SK-N-SH (cell line): ENCODE measurements at regions not wholly inside any gene's neighbourhood (a gene's known extent, or its start where the extent isn't known, plus 50 kb on each side); places are given as distances from the start of the nearest gene placed in this dataset.

Source experiments
- CTCF ChIA-PET: fragments of 300-600, 350-600 bp; formaldehyde crosslinking; extraction: SDS; loops from one replicate; lab custom pipeline; 2021; lab: Yijun Ruan, JAX
- POLR2A ChIA-PET: fragments of 350-600 bp; sonication (Branson Sonifier 250); formaldehyde crosslinking; extraction: SDS; loops from one replicate; lab custom pipeline; 2020; ENCODE audit warnings: antibody characterized with exemption, inconsistent platforms; lab: Yijun Ruan, JAX
- DNase-seq: peaks from one replicate; pipeline ENCODE4 v3.0.0; 2012
- H2AFZ ChIP-seq: fragments of 200-600 bp; sonication (generic); 2 replicates; pipeline ENCODE4 v1.8.1; 2016; ENCODE audit warnings: antibody characterized with exemption, mild to moderate bottlenecking, low read depth
- H3F3A ChIP-seq: fragments of 200-600 bp; sonication (generic); replicated peaks from 2 replicates; pipeline ENCODE3; 2016; ENCODE audit warnings: antibody characterized with exemption, mild to moderate bottlenecking; ENCODE audit not compliant: insufficient read depth
- H3K27ac ChIP-seq, 2 experiments: fragments of 200-500 bp in 1 of 2; fragments of 200-600 bp in 1 of 2; sonication (Bioruptor generic) in 1 of 2; sonication (generic), shearing (Covaris generic) in 1 of 2; 2 replicates each; pipeline versions ENCODE4 v1.5.1 to v1.6.1; 2014 to 2016; ENCODE audit warnings: low read depth in 2 of 2, inconsistent platforms in 1 of 2, low read length in 1 of 2, mild to moderate bottlenecking in 1 of 2, mixed read lengths in 1 of 2
- H3K27me3 ChIP-seq: fragments of 200-600 bp; sonication (generic), shearing (Covaris generic); 2 replicates; pipeline ENCODE4 v1.6.1; 2016; ENCODE audit warnings: mixed run types; ENCODE audit not compliant: insufficient read depth
- H3K36me3 ChIP-seq, 2 experiments: fragments of 200-500 bp in 1 of 2; fragments of 200-600 bp in 1 of 2; sonication (Bioruptor generic) in 1 of 2; sonication (generic) in 1 of 2; replicated peaks in 1 of 2; 2 replicates each; pipeline versions ENCODE3 to v1.5.1; 2014 to 2016; ENCODE audit warnings: low read length in 1 of 2, mild to moderate bottlenecking in 1 of 2; ENCODE audit not compliant: insufficient read depth in 2 of 2, control insufficient read depth in 1 of 2
- H3K4me1 ChIP-seq, 2 experiments: fragments of 200-500 bp in 1 of 2; fragments of 200-600 bp in 1 of 2; sonication (Bioruptor generic) in 1 of 2; sonication (generic), shearing (Covaris generic) in 1 of 2; 2 replicates each; pipeline versions ENCODE4 v1.5.1 to v1.6.1; 2014 to 2016; ENCODE audit warnings: low read depth in 1 of 2, low read length in 1 of 2, mixed run types in 1 of 2; ENCODE audit not compliant: insufficient read depth in 2 of 2, control insufficient read depth in 1 of 2
- H3K4me2 ChIP-seq: fragments of 200-600 bp; sonication (generic), shearing (Covaris generic); 2 replicates; pipeline ENCODE4 v1.6.1; 2017; ENCODE audit warnings: mixed run types
- H3K4me3 ChIP-seq, 2 experiments: fragments of 200-500 bp in 1 of 2; fragments of 200-600 bp in 1 of 2; sonication (Bioruptor generic) in 1 of 2; sonication (generic), shearing (Covaris generic) in 1 of 2; 2 replicates each; pipeline versions ENCODE4 v1.5.1 to v1.8.1; 2014 to 2016; ENCODE audit warnings: low read depth in 2 of 2, inconsistent platforms in 1 of 2, low read length in 1 of 2, mild to moderate bottlenecking in 1 of 2, mixed read lengths in 1 of 2, moderate library complexity in 1 of 2
- H3K79me2 ChIP-seq: fragments of 200-600 bp; sonication (generic); 2 replicates; pipeline ENCODE4 v1.8.1; 2017; ENCODE audit warnings: mild to moderate bottlenecking; ENCODE audit not compliant: insufficient read depth
- H3K9ac ChIP-seq: fragments of 200-600 bp; sonication (generic); 2 replicates; pipeline ENCODE4 v1.6.1; 2017; ENCODE audit warnings: mixed run types
- H3K9me2 ChIP-seq: fragments of 200-600 bp; sonication (generic); 2 replicates; pipeline ENCODE4 v1.6.1; 2017; ENCODE audit warnings: mixed run types
- H3K9me3 ChIP-seq: fragments of 200-600 bp; sonication (generic); 2 replicates; pipeline ENCODE4 v1.6.1; 2017; ENCODE audit warnings: mixed run types, mild to moderate bottlenecking, moderate library complexity
- H4K20me1 ChIP-seq: fragments of 200-600 bp; sonication (generic); 2 replicates; pipeline ENCODE4 v1.6.1; 2017; ENCODE audit warnings: mild to moderate bottlenecking, mixed run types; ENCODE audit not compliant: insufficient read depth
- ELF1 ChIP-seq: IDR thresholded peaks from 2 replicates; pipeline ENCODE4 v1.4.0; 2012
- EP300 ChIP-seq, 2 experiments: IDR thresholded peaks; 2 replicates each; pipeline versions ENCODE4 v1.4.0 to v1.6.1; 2012; ENCODE audit warnings: borderline replicate concordance in 1 of 2, low read depth in 1 of 2, low read length in 1 of 2
- FOXM1 ChIP-seq: IDR thresholded peaks from 2 replicates; pipeline ENCODE4 v1.4.0; 2012; ENCODE audit warnings: low read depth, mild to moderate bottlenecking
- GATA2 ChIP-seq: sonication (generic); formaldehyde crosslinking; IDR thresholded peaks from 2 replicates; pipeline ENCODE4 v1.5.0; 2020; ENCODE audit warnings: mild to moderate bottlenecking, missing genetic modification reagents
- JUND ChIP-seq: IDR thresholded peaks from 2 replicates; pipeline ENCODE4 v1.4.0; 2012
- RAD21 ChIP-seq: IDR thresholded peaks from 2 replicates; pipeline ENCODE4 v1.6.1; 2012; ENCODE audit warnings: mild to moderate bottlenecking, low read length
- RCOR1 ChIP-seq: fragments of 150-350 bp; IDR thresholded peaks from 2 replicates; pipeline ENCODE4 v1.6.1; 2017; ENCODE audit warnings: antibody characterized with exemption, low read length
- RFX5 ChIP-seq: IDR thresholded peaks from 2 replicates; pipeline ENCODE4 v1.6.1; 2012; ENCODE audit warnings: mild to moderate bottlenecking, improper control_type of control experiment, low read length
- TCF12 ChIP-seq: IDR thresholded peaks from 2 replicates; pipeline ENCODE4 v1.4.0; 2012
- YY1 ChIP-seq: IDR thresholded peaks from 2 replicates; pipeline ENCODE4 v1.4.0; 2012; ENCODE audit warnings: low read depth, mild to moderate bottlenecking
- WGBS: methylation state at CpG from one replicate; pipeline ENCODE4 v1.1.6; 2017; ENCODE audit warnings: low lambda C conversion rate; 5-methylcytosine and 5-hydroxymethylcytosine counted together
- TF ChIP-seq, protein P1 (sequence below): IDR thresholded peaks from 2 replicates; pipeline ENCODE4 v1.4.0; 2012; ENCODE audit warnings: low read depth
- TF ChIP-seq, protein P2 (sequence below): IDR thresholded peaks from 2 replicates; pipeline ENCODE4 v1.4.0; 2012; ENCODE audit warnings: low read depth, borderline replicate concordance

DNA sequence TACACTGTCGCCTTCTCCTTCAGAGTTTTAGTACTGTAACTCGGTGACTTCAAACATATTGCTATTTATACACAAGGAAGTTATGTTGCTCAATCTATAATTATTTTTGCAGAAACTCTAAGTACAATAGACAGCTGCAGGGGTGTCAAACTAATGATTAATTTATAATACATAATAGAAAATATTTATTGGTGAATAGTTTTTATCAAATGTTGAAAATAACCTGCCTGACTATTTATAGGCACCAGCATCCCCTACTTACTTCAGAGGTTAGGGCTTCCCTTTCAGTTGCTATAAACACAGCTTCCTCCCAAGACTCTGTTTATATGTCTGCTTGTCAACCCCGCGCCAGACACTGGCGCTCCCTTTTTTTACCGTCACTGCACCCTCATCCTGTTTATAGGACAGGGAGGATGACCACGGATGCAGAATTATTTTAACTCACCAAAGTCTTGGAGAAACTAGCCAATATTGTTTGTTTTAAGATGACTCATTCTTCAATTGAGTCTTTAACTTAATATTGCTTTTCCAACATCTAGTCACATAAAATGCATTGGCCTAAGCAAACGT lies 225.0 kb downstream of the ALDH8A1 start:
- Histone ChIP-seq H3K4me1 (peaks cover 29 to 39% of the 10 kb centered on the region in 2 experiments; a peak in 3 of 4 replicates), H2AFZ (no peak overlapping the region), H4K20me1 (no peaks in the 10 kb centered on the region), H3K9me3 (no peaks in the 10 kb centered on the region), H3K36me3 (no peaks in the 10 kb centered on the region), H3K9me2 (no peaks in the 10 kb centered on the region), H3F3A (peaks cover 5% of the 10 kb centered on the region), H3K79me2 (no peaks in the 10 kb centered on the region), H3K4me3 (no peak overlapping the region), H3K27me3 (no peaks in the 10 kb centered on the region), H3K27ac (no peak overlapping the region; a peak in 1 of 4 replicates), H3K9ac (no peak overlapping the region), H3K4me2 (no peak overlapping the region)
- no peak for DNase-seq
- TF ChIP-seq YY1 (no peak), ELF1 (no peak), RFX5 (no peak), FOXM1 (no peak)
- ChIA-PET CTCF (interaction anchor here (1.4 kb wide), 1 partner anchor 16 kb away, joined by 5 read pairs; no protein-coding TSS in a partner anchor), POLR2A (no interaction called here)
- 70% methylated on average over 8 of the region's 8 CpGs for WGBS

DNA sequence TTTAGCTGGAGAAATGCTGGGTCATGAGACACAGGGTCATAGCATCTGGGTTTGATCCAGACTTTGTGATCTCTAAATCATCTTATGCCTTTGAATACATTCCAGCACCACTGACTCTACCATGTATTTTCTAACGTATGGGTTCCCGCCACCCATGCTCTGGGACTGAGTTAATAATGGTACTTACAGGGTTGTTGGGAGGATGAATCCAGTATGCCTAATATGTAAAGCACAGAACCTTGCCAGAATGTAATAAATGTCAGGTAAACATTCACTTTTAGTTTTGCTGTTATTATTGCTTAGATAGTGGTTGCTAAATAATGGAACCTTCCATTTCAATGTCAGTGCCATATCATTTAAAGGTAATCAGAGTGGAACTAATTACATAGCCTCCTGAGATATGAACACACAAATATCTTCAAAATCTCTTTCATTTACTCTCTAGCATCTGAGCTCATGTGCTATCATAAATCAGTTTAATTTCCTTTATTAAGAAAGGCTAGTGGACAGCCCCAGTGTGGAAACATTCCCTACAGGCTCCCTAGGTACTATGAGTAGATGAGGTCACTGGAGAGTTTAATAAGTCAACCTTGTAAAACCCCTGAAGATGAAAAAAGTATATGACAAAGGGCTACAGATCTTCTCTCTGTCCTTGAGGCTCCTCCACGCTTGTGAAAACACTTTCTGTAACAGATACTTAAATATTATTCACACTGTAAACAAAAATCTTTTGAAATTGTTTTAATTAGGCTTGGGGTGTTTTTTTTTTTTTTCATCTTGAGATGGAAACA lies 226.6 kb downstream of the ALDH8A1 start:
- H2AFZ ChIP-seq = peak overlapping the region; percentile 81; the same call in 1 of the 2 replicates
- peak overlapping the region; percentile 81 to 98 for H3K27ac ChIP-seq
- 0 out of 2 replicates have a peak, but pooled peaks have one; percentile 15 for TF ChIP-seq RCOR1
- peak; percentile 6; the same call in 1 of the 2 replicates for TF ChIP-seq GATA2 (CRISPR knock-in tag)
- peak; percentile 15; the same call in 1 of the 2 replicates for TF ChIP-seq RAD21
- TF ChIP-seq, protein P1, sequence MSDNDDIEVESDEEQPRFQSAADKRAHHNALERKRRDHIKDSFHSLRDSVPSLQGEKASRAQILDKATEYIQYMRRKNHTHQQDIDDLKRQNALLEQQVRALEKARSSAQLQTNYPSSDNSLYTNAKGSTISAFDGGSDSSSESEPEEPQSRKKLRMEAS = no peak
- TF ChIP-seq JUND = 0 out of 2 replicates have a peak, but pooled peaks have one; percentile 35
- TF ChIP-seq EP300 (IDR thresholded peaks at IDR 0.05; ENCODE audit: borderline replicate concordance in 1 of 2, low read depth in 1 of 2, low read length in 1 of 2) = peak; percentile 15 to 68; a peak in 3 of 4 replicates
- peak; percentile 48; the same call in 1 of the 2 replicates for TF ChIP-seq TCF12
- TF ChIP-seq, protein P2, sequence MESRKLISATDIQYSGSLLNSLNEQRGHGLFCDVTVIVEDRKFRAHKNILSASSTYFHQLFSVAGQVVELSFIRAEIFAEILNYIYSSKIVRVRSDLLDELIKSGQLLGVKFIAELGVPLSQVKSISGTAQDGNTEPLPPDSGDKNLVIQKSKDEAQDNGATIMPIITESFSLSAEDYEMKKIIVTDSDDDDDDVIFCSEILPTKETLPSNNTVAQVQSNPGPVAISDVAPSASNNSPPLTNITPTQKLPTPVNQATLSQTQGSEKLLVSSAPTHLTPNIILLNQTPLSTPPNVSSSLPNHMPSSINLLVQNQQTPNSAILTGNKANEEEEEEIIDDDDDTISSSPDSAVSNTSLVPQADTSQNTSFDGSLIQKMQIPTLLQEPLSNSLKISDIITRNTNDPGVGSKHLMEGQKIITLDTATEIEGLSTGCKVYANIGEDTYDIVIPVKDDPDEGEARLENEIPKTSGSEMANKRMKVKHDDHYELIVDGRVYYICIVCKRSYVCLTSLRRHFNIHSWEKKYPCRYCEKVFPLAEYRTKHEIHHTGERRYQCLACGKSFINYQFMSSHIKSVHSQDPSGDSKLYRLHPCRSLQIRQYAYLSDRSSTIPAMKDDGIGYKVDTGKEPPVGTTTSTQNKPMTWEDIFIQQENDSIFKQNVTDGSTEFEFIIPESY = no peak
- H3K9me2 ChIP-seq = no peaks in the 10 kb centered on the region
- ChIA-PET POLR2A (no interaction called here), CTCF (interaction anchor here (0.5 to 1.9 kb wide), 3 partner anchors 17 to 217 kb away, joined by 3 to 6 read pairs (median 3); no protein-coding TSS in a partner anchor)
- H3K4me2 ChIP-seq = no peak overlapping the region; the same call in 1 of the 2 replicates
- peaks cover 33 to 39% of the 10 kb centered on the region in 2 experiments; a peak in 3 of 4 replicates for H3K4me1 ChIP-seq
- no peaks in the 10 kb centered on the region for H3K79me2 ChIP-seq
- H3K9me3 ChIP-seq = no peaks in the 10 kb centered on the region
- no peak overlapping the region for H3K4me3 ChIP-seq
- H3F3A ChIP-seq = peaks cover 5% of the 10 kb centered on the region
- H3K9ac ChIP-seq = no peak overlapping the region; the same call in 1 of the 2 replicates
- 55% methylated on average over 3 of the region's 3 CpGs for WGBS
- H4K20me1 ChIP-seq = no peaks in the 10 kb centered on the region
- H3K36me3 ChIP-seq = no peaks in the 10 kb centered on the region
- peak; percentile 39 for DNase-seq
- H3K27me3 ChIP-seq = no peaks in the 10 kb centered on the region
